Esophagus mucosa (tissue), 1 donor: ENCODE measurements at regions not wholly inside any gene's neighbourhood (a gene's known extent, or its start where the extent isn't known, plus 50 kb on each side); places are given as distances from the start of the nearest gene placed in this dataset.

ENCODE experiments used
- ATAC-seq: fragments of 200-7000 bp; cut with Tn5 transposase; one replicate; pipeline ENCODE4 v1.9.1; 2020
- donor health status: DM: yes; HTN: yes; CAD: no.

DNA sequence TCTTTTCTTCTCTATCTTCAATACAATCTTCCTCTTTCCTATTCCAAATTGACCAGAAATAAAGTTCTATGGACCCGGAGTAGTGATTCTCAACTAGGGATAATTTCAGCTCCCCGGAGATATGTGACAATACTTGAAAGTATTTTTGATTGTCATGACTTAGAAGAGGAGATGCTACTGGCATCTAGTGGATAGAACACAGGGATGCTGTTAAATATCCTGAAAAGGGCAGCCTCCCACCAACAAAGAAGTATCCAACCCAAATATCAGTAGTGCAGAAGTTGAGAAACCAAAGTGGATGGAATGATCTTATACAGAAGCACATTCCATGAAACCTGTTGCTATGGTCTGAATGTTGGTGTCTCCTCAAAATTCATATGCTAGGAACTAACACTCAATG is 65.7 kb upstream of the NDST3 start:
- no peak for ATAC-seq

DNA sequence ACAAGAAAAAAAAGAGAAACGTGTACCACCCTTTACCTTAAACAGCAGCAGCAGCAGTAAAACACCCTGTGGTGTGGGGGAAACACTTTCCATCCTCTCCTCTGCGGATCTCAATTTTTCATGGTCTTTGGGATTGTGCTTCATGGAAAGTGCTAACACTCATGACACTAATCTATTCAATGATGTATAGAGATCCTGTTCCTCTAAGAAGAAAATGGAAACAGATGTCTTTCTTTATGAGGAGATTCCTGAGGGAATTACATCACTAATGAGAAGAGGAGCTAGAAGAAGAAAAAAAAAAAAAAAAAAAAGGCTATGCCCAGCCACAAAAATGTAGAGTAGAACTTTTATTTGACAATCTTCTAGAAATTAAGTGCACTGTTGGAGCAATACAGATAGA is 62.9 kb upstream of the NDST3 start:
- no peak for ATAC-seq

DNA sequence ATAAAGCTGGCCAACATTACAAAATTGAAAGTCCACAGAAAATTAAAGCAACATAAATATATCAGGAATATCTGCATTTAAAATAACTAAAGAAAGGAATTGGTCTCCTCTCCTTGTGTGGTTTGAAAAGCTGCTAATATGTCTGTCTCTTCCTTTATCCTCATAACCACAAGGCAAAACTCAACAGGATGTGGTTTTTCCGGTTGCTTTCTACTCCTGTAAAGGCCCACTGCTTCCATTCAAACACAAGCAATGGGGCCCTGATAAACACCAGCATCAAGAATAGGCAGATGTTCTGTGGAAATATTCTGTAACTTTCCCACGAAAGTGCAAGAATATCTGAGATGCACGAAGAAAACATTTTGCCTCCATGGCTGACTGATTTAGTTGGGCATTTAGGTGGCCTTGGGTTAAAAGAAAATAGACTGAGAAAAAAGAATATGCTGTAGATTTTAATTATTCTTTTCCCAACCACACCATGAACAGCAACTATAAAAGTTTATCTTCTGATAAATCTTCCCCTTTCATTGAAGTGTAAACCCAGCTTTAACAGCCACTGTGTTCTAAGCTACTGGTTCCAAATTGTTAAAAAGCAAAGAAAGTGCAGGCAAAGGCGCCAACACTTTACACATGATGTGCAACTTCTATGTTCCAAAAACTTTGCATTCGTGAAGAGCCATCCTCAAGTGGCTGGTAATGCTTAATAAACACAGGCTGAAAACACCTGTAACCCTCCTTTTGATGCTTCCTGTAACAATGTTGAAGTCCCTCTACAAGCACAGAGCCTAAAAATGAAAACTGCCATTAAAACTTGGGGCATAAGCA is 50.5 kb upstream of the NDST3 start:
- ATAC-seq, result no peak

- ATAC-seq, result no peak
These were observed 50.0 kb upstream of the NDST3 start for GRCh38 chr4:117984366-117984680.
